NCI-H1436 (cell line): ENCODE measurements at regions not wholly inside any gene's neighbourhood (a gene's known extent, or its start where the extent isn't known, plus 50 kb on each side); places are given as distances from the start of the nearest gene placed in this dataset.
A peak's percentile ranks its signal among the peaks of the same experiment; 100 is the strongest.

ENCODE experiments used
- DNase-seq: peaks from one replicate; lab custom pipeline; 2025; lab: John Stamatoyannopoulos, UW

DNA sequence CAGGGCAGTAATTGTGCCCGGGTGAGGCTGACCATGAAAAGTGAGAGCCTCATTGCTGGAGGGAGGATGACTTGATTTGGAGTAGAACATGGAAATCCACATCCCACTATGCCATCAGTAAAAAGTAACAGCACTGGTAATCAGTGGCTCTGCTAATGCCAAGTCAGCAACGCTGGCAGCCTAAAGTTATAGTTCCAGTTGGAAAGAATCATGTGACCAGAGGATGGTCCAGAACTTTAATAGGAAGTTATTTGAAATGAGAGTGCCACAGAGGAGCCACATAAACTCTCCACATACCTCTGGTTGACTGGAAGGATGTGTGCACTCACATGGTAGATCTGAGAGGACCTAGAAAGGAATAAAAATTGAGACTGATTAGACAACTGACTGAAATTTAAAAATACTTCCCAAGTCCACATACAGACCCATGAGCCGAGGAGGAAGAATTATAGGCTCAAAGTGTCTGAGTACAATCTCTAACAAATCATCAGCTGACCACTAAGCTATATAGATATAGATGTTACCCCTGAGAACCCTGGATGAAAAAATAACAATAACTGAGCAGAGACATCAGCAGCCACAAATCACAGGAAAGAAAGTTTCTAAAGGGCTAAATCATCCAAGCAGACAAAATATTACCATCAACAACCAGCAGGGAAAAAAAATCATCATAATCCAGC, 346.8 kb downstream of the STK39 start:
- DNase-seq, result no peak

DNA sequence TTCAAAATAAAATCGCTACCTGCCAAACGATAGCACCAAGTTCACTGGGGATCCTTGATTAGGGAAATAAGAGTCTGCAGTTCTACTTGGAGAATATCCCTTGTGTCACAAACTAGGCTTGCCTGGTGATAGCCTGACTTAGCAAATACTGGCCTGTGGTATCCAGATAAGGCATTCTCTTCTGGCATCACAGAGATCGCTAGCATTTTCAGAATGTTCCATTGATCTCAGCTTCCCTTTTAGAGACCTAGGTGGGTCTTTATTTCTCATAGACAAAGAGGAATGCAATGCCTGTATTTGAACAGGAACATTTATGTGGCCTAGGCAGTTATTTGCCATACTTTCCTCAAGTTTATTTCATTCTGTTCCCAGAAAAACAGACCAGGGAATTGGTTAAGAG, 349.1 kb downstream of the STK39 start:
- no peak for DNase-seq

DNA sequence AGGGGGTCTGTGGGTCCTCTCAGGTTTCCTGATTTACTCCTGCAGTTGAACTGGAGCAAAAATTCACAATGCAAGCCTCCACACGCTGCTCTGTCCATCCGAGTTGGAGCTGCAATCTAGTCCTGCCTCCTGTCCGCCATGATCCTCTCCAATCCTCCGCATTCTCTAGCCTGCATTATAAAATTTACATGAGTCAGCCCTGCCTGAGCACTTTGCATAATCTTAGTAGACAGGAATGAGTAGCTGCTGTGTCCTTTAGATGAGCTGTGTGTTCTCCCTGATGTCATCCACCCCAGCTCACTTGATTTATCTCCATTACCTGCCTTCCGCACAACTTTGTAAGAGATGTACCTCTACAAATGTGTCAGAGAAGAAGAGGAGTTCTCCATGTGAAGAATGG, 355.6 kb downstream of the STK39 start:
- no peak for DNase-seq

DNA sequence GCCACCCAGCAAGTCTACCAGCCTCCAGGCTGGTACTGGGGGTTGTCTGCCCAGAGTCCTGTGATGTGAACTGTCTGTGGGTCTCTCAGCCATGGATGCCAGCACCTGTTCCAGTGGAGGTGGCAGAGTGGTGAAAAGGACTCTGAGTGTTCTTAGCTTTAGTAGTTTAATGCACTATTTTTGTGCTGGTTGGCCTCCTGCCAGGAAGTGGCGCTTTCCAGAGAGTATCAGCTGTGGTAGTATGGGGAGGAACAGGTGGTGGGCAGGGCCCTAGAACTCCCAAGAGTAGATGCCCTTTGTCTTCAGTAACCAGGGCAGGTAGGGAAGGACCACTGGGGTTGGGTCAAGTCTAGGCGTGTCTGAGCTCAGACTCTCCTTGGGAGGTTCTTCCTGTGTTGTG, 356.7 kb downstream of the STK39 start:
- no peak for DNase-seq

DNA sequence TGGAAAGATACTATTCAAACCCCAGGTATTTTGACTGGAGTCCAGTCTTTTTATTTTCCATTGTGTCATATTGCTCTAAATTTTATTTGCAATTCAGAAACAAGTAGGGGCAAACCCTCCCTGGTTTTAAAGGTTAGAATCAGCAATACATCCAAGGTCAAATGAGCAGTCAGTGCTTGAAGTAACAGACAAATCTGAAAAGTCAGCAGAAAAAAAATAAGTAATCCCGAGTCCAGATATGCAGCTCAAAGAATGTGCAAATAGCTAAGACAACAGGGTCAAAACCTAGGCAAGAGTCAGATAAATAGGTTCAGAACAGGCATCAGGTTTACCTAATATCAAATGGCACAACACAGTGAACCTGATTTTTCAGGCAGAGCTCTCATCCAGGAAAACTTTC, 367.0 kb downstream of the STK39 start:
- no peak for DNase-seq

DNA sequence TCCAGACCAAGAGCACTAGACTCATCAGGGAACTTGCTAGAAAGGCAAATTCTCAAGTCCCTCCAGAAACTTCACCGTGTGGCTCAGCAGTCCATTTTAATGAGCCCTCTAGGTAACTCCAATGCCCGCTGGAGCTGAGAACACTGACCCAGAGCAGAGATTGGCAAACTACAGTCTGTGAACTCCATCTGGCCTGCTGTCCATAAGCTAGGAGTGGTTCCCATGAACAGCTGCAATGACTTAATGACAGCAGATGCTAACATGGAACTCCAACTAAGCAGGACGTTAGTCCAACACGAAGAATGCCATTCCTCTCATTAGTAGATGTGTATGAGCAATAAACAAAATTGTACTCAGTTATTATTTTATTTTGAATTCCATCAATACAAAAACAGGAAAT, 371.9 kb downstream of the STK39 start:
- DNase-seq, result no peak

DNA sequence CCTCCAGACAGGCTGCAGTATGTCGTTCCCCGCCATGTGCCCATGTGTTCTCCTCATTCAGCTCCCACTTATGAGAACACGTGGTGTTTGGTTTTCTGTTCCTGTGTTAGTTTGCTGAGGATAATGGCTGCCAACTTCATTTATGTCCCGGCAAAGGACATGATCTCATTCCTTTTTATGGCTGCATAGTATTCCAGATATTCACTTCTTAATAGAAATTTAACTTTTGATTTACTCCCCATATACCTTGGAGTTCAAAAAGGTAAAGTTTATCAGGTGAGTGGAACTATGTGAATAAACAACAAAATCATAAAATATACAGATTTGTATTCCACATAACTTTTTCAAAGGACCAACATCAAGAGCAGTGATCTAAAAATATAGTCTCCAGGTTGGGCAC, 372.6 kb downstream of the STK39 start:
- no peak for DNase-seq

DNA sequence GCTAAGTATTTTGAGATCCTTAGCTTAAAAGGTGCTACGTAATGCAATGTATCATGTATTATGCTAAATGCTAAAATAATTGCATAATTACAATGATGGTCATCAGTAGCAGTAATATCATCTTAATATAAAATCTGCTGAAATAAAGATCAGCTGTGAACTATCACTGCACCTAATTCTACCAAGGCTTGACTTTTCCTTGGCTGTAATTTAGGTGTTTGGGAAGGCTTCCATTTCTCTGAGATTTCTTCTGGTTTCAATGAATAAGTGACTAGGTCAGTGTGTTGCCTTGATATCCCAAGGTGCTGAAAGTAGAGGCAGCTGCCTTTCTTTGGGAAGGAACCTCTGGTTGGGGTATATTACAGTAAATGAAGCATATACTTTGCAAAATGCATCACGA, 376.1 kb downstream of the STK39 start:
- no peak for DNase-seq

DNA sequence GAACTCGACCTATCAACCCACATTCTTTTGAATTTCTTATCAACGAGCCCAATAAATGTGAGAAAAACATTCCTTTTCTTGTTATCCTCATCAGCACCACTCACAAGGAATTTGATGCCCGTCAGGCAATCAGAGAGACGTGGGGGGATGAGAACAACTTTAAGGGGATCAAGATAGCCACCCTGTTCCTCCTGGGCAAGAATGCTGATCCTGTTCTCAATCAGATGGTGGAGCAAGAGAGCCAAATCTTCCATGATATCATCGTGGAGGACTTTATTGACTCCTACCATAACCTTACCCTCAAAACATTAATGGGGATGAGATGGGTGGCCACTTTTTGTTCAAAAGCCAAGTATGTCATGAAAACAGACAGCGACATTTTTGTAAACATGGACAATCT, 378.2 kb downstream of the STK39 start:
- no peak for DNase-seq

DNA sequence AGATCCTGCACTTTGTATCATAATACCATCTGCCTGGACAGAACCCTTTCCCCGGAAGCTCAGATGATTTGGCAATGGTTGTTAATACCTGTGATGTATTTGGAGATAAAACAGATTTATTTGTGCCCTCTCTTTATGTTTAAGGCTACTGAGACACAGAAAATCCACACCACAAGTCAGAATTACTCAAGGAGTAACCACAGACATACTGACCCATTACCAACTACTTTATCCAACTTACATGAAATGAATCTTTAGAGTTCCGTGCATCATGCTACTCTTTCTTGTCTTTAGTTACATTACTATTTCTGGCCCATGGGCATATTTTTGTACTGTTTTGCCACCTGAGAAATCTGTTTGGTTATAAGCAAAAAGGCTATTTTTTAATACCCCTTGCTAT, 384.0 kb downstream of the STK39 start:
- no peak for DNase-seq

DNA sequence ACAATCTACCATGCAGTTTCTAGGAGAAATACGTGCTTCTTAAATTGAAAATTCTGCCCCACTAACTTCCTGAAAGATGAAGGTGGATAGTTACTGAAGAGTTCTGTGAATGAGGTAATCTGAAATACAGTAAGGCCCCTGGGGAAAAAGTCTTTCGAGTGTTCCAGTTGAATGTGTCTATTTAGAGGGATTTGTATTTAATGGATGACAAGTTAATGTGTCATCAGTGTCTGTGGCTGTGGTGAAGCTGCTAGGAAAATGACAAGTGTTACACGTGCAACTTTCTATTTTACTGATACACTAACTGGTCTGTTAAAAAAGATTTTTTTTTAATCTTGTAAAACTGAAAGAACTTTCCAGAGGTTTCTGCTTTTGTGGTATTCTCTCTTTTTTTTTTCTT, 384.6 kb downstream of the STK39 start:
- peak; percentile 13 for DNase-seq

DNA sequence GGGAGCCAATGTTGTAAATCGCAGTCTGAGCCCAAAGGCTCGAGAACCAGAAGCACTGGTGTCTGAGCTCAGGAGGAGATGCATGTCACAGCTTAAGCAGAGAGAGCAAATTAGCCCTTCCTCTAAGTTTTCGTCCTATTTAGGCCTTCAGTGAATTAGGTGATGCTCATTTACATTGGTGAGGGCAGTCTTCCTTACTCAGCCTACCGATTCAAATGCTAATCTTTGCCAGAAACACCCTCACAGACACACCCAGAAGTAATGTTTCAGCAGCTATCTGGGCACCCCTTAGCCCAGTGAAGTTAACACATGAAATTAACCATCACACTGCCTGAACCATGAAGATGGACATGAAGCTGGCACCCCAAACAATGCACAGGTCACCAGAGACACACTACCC, 385.1 kb downstream of the STK39 start:
- DNase-seq, result no peak

DNA sequence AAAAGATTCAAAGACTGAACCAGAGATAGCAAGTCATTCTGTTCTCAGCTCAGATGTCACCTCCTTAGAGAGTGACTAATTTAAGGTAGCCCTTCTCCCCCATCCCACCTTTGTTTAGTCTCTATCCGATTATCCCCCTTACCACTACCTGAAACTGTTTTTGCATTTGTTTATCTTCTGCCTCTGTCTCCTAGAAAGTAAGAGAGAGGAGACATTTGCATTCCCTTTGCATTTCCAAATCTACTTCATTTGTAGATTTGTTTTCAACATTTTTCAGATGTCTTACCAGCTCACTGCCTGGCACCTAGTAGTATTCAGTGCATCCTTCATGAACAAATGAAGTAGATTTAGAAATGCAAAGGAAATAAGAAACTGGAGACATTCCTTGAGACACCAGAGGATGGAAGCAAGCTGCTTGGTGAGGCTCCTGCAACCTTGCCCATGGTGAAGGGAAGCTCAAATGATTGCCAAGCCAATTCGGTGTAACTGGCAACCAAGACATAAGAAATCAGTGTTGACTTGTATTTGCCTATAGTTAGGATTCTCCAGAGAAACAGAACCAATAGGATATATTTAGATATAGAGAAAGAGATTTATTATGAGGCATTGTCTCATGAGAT, 385.7 kb downstream of the STK39 start:
- no peak for DNase-seq

DNA sequence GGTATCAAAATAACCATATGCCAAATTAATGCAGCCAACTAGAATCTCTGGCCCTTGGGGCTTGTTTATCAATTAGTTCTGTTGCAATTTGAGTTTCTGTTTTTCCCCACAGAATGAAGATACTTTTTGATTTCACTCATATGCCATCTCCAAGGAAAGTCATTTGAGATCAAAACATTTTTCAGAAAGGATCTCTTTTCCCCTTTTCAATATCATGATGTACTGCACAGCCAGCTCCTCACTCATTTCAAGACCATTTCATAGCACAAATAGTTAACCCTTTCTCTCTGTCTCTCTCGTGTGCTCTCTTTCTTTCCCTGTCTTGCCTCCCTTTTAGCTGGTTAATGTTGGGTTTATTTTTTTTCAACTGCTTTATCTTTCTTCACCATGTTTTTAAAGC, 387.3 kb downstream of the STK39 start:
- DNase-seq, result no peak

DNA sequence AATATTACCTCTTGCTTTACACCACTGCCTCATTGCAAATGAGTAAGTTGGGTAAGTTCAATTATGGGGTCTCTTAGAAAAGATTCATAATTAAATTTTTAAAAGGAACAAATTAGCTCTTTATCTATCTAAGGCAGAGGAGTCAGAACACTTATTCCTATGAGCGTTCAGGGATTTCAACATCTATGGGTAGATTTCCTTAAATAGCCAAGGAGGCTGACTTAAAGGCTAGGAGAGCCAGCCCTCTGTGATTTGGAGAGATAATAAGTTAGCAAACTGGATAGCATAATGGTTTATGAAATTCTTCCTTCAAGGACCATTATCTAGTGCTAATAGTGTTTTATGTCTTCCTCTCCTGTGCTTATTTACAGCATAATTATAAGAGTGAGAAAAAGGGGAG, 387.7 kb downstream of the STK39 start:
- no peak for DNase-seq

DNA sequence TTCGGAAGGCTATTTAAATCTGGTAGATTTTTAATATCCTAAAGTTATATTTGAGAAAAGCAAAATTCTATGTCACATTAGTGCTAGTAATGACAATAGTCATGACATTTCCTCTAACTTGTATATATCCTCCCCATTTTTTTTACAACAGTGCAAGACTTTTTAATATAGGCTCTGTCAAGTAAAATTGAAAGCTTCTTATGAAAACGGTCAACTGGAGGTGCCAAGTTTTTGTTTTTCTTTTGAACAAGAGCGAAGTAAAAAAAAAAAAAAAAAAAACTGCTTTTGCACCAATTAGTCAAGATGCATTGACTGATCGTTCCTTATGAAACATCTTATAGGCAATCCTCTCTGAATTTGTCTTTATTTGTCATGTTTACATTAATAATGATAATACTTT, 389.3 kb downstream of the STK39 start:
- DNase-seq, result no peak

DNA sequence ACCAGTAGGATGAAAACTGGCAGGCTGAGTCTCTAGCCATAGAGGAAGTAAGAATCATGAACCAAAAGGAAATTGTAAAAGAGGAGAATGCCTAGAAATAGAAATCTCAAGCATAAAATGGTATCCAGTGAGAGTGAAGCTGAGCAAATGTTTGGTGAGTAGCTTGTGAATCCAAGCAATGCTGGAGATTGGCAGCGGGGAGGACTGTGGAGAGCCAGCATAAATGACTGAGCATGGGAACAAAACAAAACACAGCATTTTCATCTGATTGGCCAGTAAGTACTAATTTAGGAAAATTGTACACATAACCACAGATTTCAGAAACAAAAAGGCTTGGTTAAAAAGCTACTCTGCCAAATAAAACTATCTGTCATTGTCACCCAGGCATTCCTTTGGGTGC, 390.0 kb downstream of the STK39 start:
- DNase-seq, result no peak

DNA sequence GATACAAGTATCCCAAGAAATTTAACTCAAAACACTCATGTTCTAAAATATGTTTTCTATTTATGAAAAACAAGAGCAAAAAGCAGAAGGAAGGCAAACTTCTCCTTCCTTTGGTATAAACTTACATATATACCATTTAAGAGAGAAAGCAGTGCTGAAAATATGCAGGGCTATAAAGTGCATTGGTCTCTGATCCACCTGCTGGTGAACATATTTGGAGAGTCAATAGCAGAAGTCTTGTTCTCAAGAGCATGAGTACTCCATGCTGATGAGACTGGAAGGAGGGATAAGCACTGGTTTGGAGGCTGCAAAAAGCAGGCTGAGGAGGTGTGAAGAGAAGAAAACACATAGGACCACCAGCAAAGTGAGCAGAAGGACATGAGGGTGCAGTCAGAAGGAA, 391.2 kb downstream of the STK39 start:
- no peak for DNase-seq

DNA sequence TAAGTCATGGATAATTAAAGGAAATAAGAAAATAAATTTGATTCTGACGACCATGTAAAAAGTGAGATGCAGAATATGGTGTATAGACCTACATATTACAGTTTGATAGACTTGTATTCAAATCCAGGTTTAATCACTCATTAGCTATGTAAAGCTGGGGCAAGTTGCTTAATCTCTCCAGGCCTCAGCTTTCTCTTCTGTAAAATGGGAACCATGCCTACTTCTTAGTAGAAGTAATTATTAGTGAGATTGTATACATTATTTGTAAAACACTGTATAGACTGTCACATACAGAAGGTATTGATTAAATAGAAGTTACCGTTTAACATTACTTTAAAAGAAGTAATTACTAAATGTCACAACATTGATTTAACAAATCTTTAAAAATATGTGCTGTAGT, 392.2 kb downstream of the STK39 start:
- DNase-seq, result no peak

DNA sequence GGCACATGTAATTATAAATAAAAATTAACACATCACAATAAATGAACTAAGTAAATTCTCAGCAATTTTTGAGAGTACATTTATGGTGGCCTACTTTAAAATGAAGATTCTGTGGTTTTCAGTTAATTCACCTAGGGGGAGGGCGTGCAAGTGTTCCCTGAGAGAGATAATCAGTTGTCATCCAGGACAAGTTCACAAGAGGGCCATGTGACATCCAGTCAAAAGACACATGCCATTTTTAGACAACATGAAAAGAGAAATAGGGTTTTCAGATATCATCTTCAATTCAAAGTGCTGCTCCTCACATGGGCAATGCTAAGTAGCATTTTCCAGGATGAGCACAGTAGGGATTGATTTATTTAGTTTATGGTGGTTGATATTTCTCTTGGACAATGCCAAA, 393.7 kb downstream of the STK39 start:
- no peak for DNase-seq

DNA sequence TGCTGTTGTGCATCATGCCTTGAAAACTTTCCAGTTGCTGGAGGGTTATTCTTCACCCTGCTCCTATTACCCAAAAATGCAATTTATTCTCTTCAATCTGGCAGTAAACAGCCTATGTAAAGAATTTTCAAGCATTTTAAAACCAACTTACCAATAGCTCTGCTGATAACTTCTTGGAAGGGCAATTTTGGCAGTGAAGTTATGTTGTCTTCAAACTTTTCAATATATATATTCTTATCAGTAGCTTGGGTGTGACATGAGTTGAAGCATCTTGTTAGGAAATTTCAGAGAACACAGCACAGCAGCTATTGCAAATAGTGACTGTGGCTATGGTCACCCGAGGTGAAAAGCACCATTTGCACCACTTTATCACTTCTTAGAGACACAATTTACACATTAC, 395.5 kb downstream of the STK39 start:
- no peak for DNase-seq

DNA sequence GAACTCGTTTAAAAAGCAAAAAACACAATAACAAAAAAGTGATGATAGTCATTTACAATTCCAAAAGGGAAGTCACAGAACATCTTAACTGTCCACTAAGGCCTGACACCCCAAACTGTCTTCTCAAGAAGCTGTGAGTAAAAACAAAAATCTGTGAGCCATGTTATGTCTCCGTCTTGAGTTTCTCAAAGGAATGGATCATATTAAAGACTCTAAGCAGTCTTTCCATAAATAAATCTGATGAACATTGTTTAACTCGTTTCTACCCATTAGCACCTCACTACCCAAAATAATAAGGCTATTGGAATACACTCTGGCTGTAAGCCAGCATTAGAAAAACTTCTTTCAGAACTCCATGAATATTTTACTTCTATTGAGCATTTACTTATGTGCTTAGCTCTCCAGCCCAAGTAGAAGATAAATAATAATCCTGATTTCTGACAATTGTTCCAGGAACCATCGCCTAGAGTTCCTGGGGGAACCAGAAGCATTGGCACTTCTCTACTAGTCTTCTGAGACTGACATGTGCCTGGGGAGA, 396.0 kb downstream of the STK39 start:
- no peak for DNase-seq

DNA sequence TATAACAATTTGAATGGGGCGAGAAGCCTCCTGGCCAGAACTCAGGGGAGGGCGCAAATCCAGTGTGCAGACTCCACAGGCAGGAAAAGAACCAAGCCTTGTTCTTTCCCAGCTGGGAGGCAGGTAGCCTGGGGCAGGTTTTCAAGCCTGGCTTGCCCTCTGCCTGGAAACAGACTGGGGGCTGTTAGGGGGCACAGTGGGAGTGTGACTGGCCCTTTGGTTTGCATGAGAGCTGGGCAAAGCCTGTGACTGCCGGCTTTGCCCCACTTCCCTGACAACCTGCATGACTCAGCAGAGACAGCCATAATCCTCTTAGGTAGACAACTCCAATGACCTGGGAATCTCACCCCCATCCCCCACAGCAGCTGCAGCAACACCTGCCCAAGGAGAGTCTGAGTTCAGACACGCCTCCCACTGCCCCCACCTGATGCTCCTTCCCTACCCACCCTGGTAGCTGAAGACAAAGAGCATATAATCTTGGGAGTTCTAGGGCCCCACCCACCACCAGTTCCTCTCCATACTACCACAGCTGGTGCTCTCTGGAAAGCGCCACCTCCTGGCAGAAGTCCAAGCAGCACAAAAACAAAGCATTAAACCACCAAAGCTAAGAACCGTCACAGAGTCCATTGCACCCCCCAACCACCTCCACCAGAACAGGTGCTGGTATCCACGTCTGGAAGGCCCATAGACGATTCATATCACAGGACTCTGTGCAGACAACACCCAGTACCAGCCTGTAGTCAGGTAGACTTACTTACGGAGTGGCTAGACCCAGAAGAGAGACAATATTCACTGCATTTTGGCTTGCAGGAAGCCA, 402.5 kb downstream of the STK39 start:
- peak; percentile 77 for DNase-seq
